ENCODE measurements at regions not wholly inside any gene's neighbourhood (a gene's known extent, or its start where the extent isn't known, plus 50 kb on each side); places are given as distances from the start of the nearest gene placed in this dataset.

DNA sequence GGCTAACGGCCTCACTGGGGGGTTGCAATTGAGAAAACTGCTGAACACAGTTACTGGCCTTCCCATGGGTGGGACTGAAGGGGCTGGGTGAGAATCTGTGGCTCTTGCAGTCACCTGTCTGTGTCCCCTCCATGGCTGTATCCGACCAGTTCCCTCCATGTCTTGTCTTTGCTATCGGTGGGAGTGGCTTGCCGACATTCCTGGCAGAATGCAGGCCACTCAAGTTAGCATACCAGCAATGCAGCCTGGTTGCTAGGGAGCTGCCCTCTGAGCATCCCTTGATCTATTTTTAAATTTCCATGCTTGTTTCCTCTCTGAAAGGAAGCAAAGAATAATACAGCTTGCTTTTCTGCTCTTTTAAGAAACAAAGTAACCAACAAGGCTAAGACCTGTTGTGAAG lies 1509.7 kb upstream of the WWC1 start:
- TF ChIP-seq, protein P1, sequence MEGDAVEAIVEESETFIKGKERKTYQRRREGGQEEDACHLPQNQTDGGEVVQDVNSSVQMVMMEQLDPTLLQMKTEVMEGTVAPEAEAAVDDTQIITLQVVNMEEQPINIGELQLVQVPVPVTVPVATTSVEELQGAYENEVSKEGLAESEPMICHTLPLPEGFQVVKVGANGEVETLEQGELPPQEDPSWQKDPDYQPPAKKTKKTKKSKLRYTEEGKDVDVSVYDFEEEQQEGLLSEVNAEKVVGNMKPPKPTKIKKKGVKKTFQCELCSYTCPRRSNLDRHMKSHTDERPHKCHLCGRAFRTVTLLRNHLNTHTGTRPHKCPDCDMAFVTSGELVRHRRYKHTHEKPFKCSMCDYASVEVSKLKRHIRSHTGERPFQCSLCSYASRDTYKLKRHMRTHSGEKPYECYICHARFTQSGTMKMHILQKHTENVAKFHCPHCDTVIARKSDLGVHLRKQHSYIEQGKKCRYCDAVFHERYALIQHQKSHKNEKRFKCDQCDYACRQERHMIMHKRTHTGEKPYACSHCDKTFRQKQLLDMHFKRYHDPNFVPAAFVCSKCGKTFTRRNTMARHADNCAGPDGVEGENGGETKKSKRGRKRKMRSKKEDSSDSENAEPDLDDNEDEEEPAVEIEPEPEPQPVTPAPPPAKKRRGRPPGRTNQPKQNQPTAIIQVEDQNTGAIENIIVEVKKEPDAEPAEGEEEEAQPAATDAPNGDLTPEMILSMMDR (IDR thresholded peaks at IDR 0.05; ENCODE audit: extremely low read depth in 1 of 2, insufficient read depth in 1 of 2, low read depth in 1 of 2, low read length in 2 of 2) = no peak
- no peak for TF ChIP-seq MYC (IDR thresholded peaks at IDR 0.05; ENCODE audit: low read depth, low read length)
- TF ChIP-seq POLR2A (IDR thresholded peaks at IDR 0.05; ENCODE audit: low read depth, low read length) = no peak
- no peak for TF ChIP-seq EZH2 (IDR thresholded peaks at IDR 0.05; ENCODE audit: borderline replicate concordance, low read depth, low read length, severe bottlenecking)
- no peak for TF ChIP-seq GATA2 (IDR thresholded peaks at IDR 0.05; ENCODE audit: insufficient read depth, insufficient read length, low read depth, low read length)
- TF ChIP-seq POLR2AphosphoS5 (IDR thresholded peaks at IDR 0.05; ENCODE audit: insufficient read depth, low read depth, low read length) = no peak
- no peak for TF ChIP-seq MAX (IDR thresholded peaks at IDR 0.05; ENCODE audit: insufficient read depth, insufficient read length)
- TF ChIP-seq JUN (IDR thresholded peaks at IDR 0.05; ENCODE audit: borderline replicate concordance, insufficient read depth, insufficient read length, low read depth) = no peak

Data from endothelial cell of umbilical vein (primary cell).